Lung (tissue), 11 donors: ENCODE measurements at regions not wholly inside any gene's neighbourhood (a gene's known extent, or its start where the extent isn't known, plus 50 kb on each side); places are given as distances from the start of the nearest gene placed in this dataset.

Experiments
- ATAC-seq: fragments of 200-7000 bp; cut with Tn5 transposase; one replicate; pipeline ENCODE4 v1.9.1; 2020; ENCODE audit warnings: moderate number of reproducible peaks; ENCODE audit not compliant: insufficient read depth, low FRiP score
- DNase-seq, 3 donors: peaks; one replicate each; pipeline ENCODE4 v3.0.0-alpha.2; 2013 to 2017
- H3K27ac ChIP-seq, 2 donors: one replicate each; pipeline ENCODE4 v1.5.1; 2013; ENCODE audit warnings: mild to moderate bottlenecking in 2 of 2, moderate library complexity in 2 of 2, control low read depth in 1 of 2, inconsistent platforms in 1 of 2, low read depth in 1 of 2, low read length in 1 of 2
- H3K27me3 ChIP-seq, 3 donors: one replicate each; pipeline ENCODE4 v1.5.1; 2013; ENCODE audit warnings: low read length in 2 of 3; ENCODE audit not compliant: control insufficient read depth in 3 of 3, insufficient read depth in 3 of 3
- H3K36me3 ChIP-seq, 4 donors: one replicate each; pipeline ENCODE4 v1.5.1; 2013; ENCODE audit warnings: low read length in 4 of 4, mild to moderate bottlenecking in 1 of 4, moderate library complexity in 1 of 4; ENCODE audit not compliant: control insufficient read depth in 4 of 4, insufficient read depth in 4 of 4
- H3K4me1 ChIP-seq, 5 donors: one replicate each; pipeline ENCODE4 v1.5.1; 2013; ENCODE audit warnings: low read length in 5 of 5, mild to moderate bottlenecking in 2 of 5, moderate library complexity in 1 of 5; ENCODE audit not compliant: control insufficient read depth in 5 of 5, insufficient read depth in 5 of 5
- H3K4me3 ChIP-seq: one replicate; pipeline ENCODE4 v1.5.1; 2013; ENCODE audit warnings: mild to moderate bottlenecking, control low read depth, moderate library complexity
- H3K9ac ChIP-seq, 2 donors: one replicate each; pipeline ENCODE4 v1.5.1; 2013; ENCODE audit warnings: low read length in 2 of 2, control low read depth in 1 of 2; ENCODE audit not compliant: insufficient read depth in 1 of 2
- H3K9me3 ChIP-seq, 4 donors: one replicate each; pipeline ENCODE4 v1.5.1; 2013; ENCODE audit warnings: low read length in 3 of 4, mild to moderate bottlenecking in 1 of 4, moderate library complexity in 1 of 4; ENCODE audit not compliant: control insufficient read depth in 4 of 4, insufficient read depth in 3 of 4
- CTCF ChIP-seq: IDR thresholded peaks from 2 replicates; pipeline ENCODE4 v1.5.1; 2012; ENCODE audit warnings: mild to moderate bottlenecking; ENCODE audit errors: control extremely low read depth, extremely low read depth
- WGBS, 2 donors: extraction: QIAGEN DNeasy Blood & Tissue Kit; methylation state at CpG; one replicate each; pipeline ENCODE4 v1.1.7; 2013; 5-methylcytosine and 5-hydroxymethylcytosine counted together
- donor health status: control.
- donor health status: control.
- donor health status: Bipolar disorder and iron deficiency.
- donor health status: healthy.
- donor health status: DM: yes; HTN: yes; CAD: no.

GRCh38 chr2:11097854-11098387 is 57.3 kb upstream of the SLC66A3 start:
- H3K27ac ChIP-seq = no peak overlapping the region
- no peaks in the 10 kb centered on the region for H3K27me3 ChIP-seq
- no peak for TF ChIP-seq CTCF
- no peaks in the 10 kb centered on the region for H3K4me1 ChIP-seq
- 82 to 89% methylated on average over 13 of the region's 13 CpGs for WGBS, 2 donors
- ATAC-seq (no peak), DNase-seq (no peak)
- no peak overlapping the region for H3K4me3 ChIP-seq
- H3K9ac ChIP-seq = no peak overlapping the region
- H3K36me3 ChIP-seq = no peaks in the 10 kb centered on the region
- H3K9me3 ChIP-seq = peaks cover 0 to 2% (median 0%) of the 10 kb centered on the region in 4 donors

GRCh38 chr2:11099122-11100065 is 55.9 kb upstream of the SLC66A3 start:
- Histone ChIP-seq H3K4me1 (no peaks in the 10 kb centered on the region), H3K27me3 (no peaks in the 10 kb centered on the region), H3K9me3 (peaks cover 0 to 2% (median 0%) of the 10 kb centered on the region in 4 donors), H3K9ac (no peak overlapping the region), H3K27ac (no peak overlapping the region), H3K36me3 (no peaks in the 10 kb centered on the region), H3K4me3 (no peak overlapping the region)
- DNase-seq (no peak), ATAC-seq (no peak)
- TF ChIP-seq CTCF = no peak
- 90 to 91% methylated on average over 14 of the region's 14 CpGs for WGBS, 2 donors

DNA sequence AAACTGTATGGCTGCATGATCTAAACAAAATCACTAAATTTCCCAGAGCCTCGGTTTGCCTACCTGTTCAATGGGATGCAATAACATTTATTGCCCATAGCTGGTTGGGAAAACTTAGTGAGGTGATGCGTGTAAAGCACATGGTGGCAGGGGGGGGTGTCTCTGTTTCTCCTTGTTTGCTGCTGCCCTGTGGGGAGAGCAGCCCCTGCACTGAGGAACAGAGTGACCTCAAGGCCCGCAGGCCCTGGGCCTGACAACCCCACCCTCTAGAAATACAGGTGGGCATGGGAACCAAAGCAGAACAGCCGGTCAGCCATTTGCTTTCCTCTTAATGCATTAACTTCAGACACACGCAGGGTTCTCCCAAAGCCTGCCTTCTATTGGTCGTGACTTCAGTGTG is 55.1 kb upstream of the SLC66A3 start:
- TF ChIP-seq CTCF = no peak
- ATAC-seq (no peak), DNase-seq (no peak)
- Histone ChIP-seq H3K4me3 (no peak overlapping the region), H3K27me3 (no peaks in the 10 kb centered on the region), H3K36me3 (no peaks in the 10 kb centered on the region), H3K9me3 (peaks cover 0 to 2% (median 0%) of the 10 kb centered on the region in 4 donors), H3K4me1 (no peaks in the 10 kb centered on the region), H3K9ac (no peak overlapping the region), H3K27ac (no peak overlapping the region)
- 93% methylated on average over 6 of the region's 6 CpGs for WGBS, 2 donors
